GM23338 (cell line): ENCODE measurements at regions not wholly inside any gene's neighbourhood (a gene's known extent, or its start where the extent isn't known, plus 50 kb on each side); places are given as distances from the start of the nearest gene placed in this dataset.

Experiments
- EZH2 ChIP-seq: fragments of 200-600 bp; sonication (generic); IDR thresholded peaks from one replicate; pipeline ENCODE4 v1.8.0; 2017; ENCODE audit warnings: antibody characterized with exemption, mild to moderate bottlenecking, low read depth; ENCODE audit not compliant: unreplicated experiment
- EZH2phosphoT487 ChIP-seq: fragments of 200-600 bp; sonication (generic); IDR thresholded peaks from one replicate; pipeline ENCODE4 v1.8.1; 2018; ENCODE audit warnings: antibody characterized with exemption; ENCODE audit not compliant: unreplicated experiment
- JUNB ChIP-seq: IDR thresholded peaks from one replicate; pipeline ENCODE4 v1.6.1; 2016; ENCODE audit warnings: antibody characterized with exemption; ENCODE audit not compliant: unreplicated experiment
- POLR2AphosphoS5 ChIP-seq: IDR thresholded peaks from 2 replicates; pipeline ENCODE4 v1.6.1; 2016; ENCODE audit warnings: antibody characterized with exemption, low read depth
- TF ChIP-seq, protein P1 (sequence below), 2 experiments: fragments of 200-600 bp in 1 of 2; sonication (generic) in 1 of 2; conservative IDR thresholded peaks; 2 replicates each; pipeline versions ENCODE4 v1.5.1 to v1.6.1; 2016 to 2017; ENCODE audit warnings: antibody characterized with exemption in 2 of 2, low read depth in 2 of 2, mild to moderate bottlenecking in 2 of 2, moderate library complexity in 1 of 2
- TF ChIP-seq, protein P2 (sequence below): IDR thresholded peaks from one replicate; pipeline ENCODE4 v1.6.1; 2018; ENCODE audit warnings: antibody characterized with exemption; ENCODE audit not compliant: unreplicated experiment

DNA sequence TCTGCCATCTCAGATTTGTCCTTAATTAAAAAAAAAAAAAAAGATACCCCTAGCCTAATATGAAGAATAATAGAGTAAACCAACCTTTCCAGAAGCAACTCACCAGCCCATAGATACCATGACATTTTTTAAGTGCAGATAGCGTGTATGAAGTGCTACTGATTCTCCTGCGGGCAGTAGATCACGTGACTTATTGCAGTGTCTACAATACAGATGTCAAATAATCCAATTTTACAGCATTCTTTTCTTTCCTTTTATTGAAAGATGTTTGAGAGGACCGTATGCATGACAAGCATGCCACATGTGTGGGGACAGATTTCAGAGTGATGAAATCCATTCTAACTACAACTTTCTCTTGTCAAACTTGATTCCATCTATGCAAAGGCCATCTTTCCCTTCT lies 232.9 kb upstream of the SP4 start:
- TF ChIP-seq, protein P1, sequence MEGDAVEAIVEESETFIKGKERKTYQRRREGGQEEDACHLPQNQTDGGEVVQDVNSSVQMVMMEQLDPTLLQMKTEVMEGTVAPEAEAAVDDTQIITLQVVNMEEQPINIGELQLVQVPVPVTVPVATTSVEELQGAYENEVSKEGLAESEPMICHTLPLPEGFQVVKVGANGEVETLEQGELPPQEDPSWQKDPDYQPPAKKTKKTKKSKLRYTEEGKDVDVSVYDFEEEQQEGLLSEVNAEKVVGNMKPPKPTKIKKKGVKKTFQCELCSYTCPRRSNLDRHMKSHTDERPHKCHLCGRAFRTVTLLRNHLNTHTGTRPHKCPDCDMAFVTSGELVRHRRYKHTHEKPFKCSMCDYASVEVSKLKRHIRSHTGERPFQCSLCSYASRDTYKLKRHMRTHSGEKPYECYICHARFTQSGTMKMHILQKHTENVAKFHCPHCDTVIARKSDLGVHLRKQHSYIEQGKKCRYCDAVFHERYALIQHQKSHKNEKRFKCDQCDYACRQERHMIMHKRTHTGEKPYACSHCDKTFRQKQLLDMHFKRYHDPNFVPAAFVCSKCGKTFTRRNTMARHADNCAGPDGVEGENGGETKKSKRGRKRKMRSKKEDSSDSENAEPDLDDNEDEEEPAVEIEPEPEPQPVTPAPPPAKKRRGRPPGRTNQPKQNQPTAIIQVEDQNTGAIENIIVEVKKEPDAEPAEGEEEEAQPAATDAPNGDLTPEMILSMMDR (conservative IDR thresholded peaks at IDR 0.05; ENCODE audit: low read depth in 2 of 2) = no peak
- TF ChIP-seq, protein P2, sequence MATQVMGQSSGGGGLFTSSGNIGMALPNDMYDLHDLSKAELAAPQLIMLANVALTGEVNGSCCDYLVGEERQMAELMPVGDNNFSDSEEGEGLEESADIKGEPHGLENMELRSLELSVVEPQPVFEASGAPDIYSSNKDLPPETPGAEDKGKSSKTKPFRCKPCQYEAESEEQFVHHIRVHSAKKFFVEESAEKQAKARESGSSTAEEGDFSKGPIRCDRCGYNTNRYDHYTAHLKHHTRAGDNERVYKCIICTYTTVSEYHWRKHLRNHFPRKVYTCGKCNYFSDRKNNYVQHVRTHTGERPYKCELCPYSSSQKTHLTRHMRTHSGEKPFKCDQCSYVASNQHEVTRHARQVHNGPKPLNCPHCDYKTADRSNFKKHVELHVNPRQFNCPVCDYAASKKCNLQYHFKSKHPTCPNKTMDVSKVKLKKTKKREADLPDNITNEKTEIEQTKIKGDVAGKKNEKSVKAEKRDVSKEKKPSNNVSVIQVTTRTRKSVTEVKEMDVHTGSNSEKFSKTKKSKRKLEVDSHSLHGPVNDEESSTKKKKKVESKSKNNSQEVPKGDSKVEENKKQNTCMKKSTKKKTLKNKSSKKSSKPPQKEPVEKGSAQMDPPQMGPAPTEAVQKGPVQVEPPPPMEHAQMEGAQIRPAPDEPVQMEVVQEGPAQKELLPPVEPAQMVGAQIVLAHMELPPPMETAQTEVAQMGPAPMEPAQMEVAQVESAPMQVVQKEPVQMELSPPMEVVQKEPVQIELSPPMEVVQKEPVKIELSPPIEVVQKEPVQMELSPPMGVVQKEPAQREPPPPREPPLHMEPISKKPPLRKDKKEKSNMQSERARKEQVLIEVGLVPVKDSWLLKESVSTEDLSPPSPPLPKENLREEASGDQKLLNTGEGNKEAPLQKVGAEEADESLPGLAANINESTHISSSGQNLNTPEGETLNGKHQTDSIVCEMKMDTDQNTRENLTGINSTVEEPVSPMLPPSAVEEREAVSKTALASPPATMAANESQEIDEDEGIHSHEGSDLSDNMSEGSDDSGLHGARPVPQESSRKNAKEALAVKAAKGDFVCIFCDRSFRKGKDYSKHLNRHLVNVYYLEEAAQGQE = no peak
- TF ChIP-seq EZH2 (no peak), POLR2AphosphoS5 (no peak), EZH2phosphoT487 (no peak), JUNB (no peak)
